GM12878 (cell line): ENCODE measurements at regions not wholly inside any gene's neighbourhood (a gene's known extent, or its start where the extent isn't known, plus 50 kb on each side); places are given as distances from the start of the nearest gene placed in this dataset.
A peak's percentile ranks its signal among the peaks of the same experiment; 100 is the strongest.
"Not testable (repeated sequence)": the region's sequence is repeated elsewhere in the genome, so short reads cannot be mapped to it uniquely, and the experiment has no call there.

Experiments used
- ATAC-seq: fragments of 200-7000 bp; cut with Tn5 transposase; 3 replicates; pipeline ENCODE4 v1.9.1; 2020; ENCODE audit warnings: mild to moderate bottlenecking, moderate library complexity
- BruUV-seq: library from RNA; stranded (reverse); fragments of 400-500 nt; replicated peaks from 2 replicates; lab custom pipeline; 2021; lab: Mats Ljungman, UMichigan
- CTCF ChIA-PET: fragments of 300-600 bp; sonication (Branson Sonifier 250); formaldehyde crosslinking; extraction: SDS; loops from one replicate; lab custom pipeline; 2021; ENCODE audit warnings: inconsistent platforms; lab: Yijun Ruan, JAX
- POLR2A ChIA-PET: fragments of 350-600 bp; formaldehyde crosslinking; extraction: SDS; loops from one replicate; lab custom pipeline; 2021; ENCODE audit warnings: inconsistent platforms; lab: Charles Lee
- RAD21 ChIA-PET: fragments of 300-600 bp; sonication (Branson Sonifier 250); formaldehyde crosslinking; loops from one replicate; lab custom pipeline; 2023; ENCODE audit warnings: antibody characterized with exemption; ENCODE audit not compliant: unreplicated experiment; lab: Charles Lee
- SMC1A ChIA-PET: fragments of 300-600 bp; sonication (Branson Sonifier 250); formaldehyde crosslinking; loops from one replicate; lab custom pipeline; 2023; ENCODE audit not compliant: unreplicated experiment, uncharacterized antibody; lab: Charles Lee
- DNase-seq: peaks from one replicate; pipeline ENCODE4 v3.0.0-alpha.2; 2011; ENCODE audit warnings: low read depth, low spot score
- FAIRE-seq: peaks from 3 replicates; lab custom pipeline; 2011; peaks lifted over from hg19 to GRCh38; lab: Jason Lieb, UNC
- H2AFZ ChIP-seq: 2 replicates; pipeline ENCODE4 v1.6.0; 2011; ENCODE audit warnings: low read depth, low read length, control low read depth; ENCODE audit not compliant: control insufficient read depth
- H3K27ac ChIP-seq: 2 replicates; pipeline ENCODE4 v1.5.1; 2011; ENCODE audit warnings: control low read depth; ENCODE audit not compliant: control insufficient read depth, insufficient read depth
- H3K27me3 ChIP-seq, 2 experiments: replicated peaks in 1 of 2; 2 replicates each; pipeline versions ENCODE4 v1.6.0 to v1.6.1; 2011; ENCODE audit warnings: low read length in 1 of 2; ENCODE audit not compliant: control insufficient read depth in 2 of 2, insufficient read depth in 2 of 2
- H3K36me3 ChIP-seq, 2 experiments: 2 replicates each; pipeline ENCODE4 v1.5.1; 2011; ENCODE audit warnings: low read length in 1 of 2; ENCODE audit not compliant: control insufficient read depth in 2 of 2, insufficient read depth in 2 of 2
- H3K4me1 ChIP-seq: 2 replicates; pipeline ENCODE4 v1.6.1; 2011; ENCODE audit warnings: mild to moderate bottlenecking, low read length, moderate library complexity, mixed read lengths; ENCODE audit not compliant: control insufficient read depth, insufficient read depth
- H3K4me2 ChIP-seq: 2 replicates; pipeline ENCODE4 v1.6.0; 2011; ENCODE audit warnings: control low read depth; ENCODE audit not compliant: control insufficient read depth, insufficient read depth
- H3K4me3 ChIP-seq: fragments of 200-600 bp; sonication (generic); 2 replicates; pipeline ENCODE4 v1.5.1; 2016
- H3K79me2 ChIP-seq: 2 replicates; pipeline ENCODE4 v1.6.0; 2011; ENCODE audit warnings: low read length; ENCODE audit not compliant: control insufficient read depth, insufficient read depth
- H3K9ac ChIP-seq: 2 replicates; pipeline ENCODE4 v1.8.0; 2011; ENCODE audit warnings: low read length, control low read depth, mixed read lengths; ENCODE audit not compliant: control insufficient read depth, insufficient read depth
- H3K9me3 ChIP-seq: replicated peaks from 3 replicates; pipeline ENCODE4 v1.5.1; 2011; ENCODE audit warnings: mild to moderate bottlenecking, low read length; ENCODE audit not compliant: control insufficient read depth, insufficient read depth
- H4K20me1 ChIP-seq: 2 replicates; pipeline ENCODE4 v1.6.0; 2011; ENCODE audit not compliant: control insufficient read depth, insufficient read depth
- EP300 ChIP-seq, 2 experiments: fragments of 150-350 bp in 1 of 2; IDR thresholded peaks; 2 replicates each; pipeline ENCODE4 v1.6.1; 2011 to 2012; ENCODE audit warnings: low read depth in 2 of 2, low read length in 2 of 2, borderline replicate concordance in 1 of 2, improper control_type of control experiment in 1 of 2, inconsistent platforms in 1 of 2; ENCODE audit not compliant: control insufficient read depth in 1 of 2
- NFYA ChIP-seq: IDR thresholded peaks from 2 replicates; pipeline ENCODE4 v1.6.1; 2011; ENCODE audit warnings: low read depth, mild to moderate bottlenecking, low read length, improper control_type of control experiment, borderline replicate concordance
- POLR2A ChIP-seq: IDR thresholded peaks from 2 replicates; pipeline ENCODE4 v1.6.1; 2011; ENCODE audit warnings: low read depth, mild to moderate bottlenecking, low read length
- RAD21 ChIP-seq: IDR thresholded peaks from 2 replicates; pipeline ENCODE4 v1.6.1; 2011; ENCODE audit warnings: mild to moderate bottlenecking, low read depth, low read length, moderate library complexity; ENCODE audit not compliant: insufficient read depth
- RUNX3 ChIP-seq: IDR thresholded peaks from 2 replicates; pipeline ENCODE4 v1.6.1; 2012; ENCODE audit warnings: low read length, inconsistent platforms
- WGBS: methylation state at CpG from one replicate; pipeline ENCODE4 v1.1.6; 2016; ENCODE audit warnings: low lambda C conversion rate; ENCODE audit not compliant: insufficient replicate concordance, insufficient coverage; ENCODE audit errors: missing lambda C conversion rate; 5-methylcytosine and 5-hydroxymethylcytosine counted together
- in situ Hi-C: fragments of 300-500 bp; cut with MboI; formaldehyde crosslinking; loops from 9 replicates; pipeline ENCODE4 v1.14.3; 2018; ENCODE audit warnings: mixed read lengths
- intact Hi-C: fragments of 100-400 bp; cut with micrococcal nuclease; formaldehyde crosslinking; loops from one replicate; pipeline ENCODE4 v1.14.2; 2022; ENCODE audit not compliant: unreplicated experiment

DNA sequence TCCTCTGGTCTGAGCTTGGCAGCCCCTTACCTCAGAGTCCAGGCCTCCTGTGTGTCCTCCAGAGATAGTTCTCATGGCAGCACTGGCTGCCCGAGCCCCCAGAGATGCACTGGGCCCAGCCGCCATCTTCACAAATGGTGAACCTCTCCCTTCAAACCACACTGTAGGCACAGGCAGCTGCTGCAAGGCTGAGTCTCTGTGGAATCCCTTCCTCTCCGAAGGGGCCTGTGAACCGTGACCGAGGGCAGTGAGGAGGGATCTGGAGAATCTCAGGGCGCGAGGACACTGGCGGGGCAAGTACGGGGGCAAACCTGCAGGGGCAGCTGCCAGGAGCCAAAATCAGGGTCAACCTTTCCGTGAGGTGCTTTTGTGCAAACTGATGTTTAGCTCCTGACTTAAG, 69.5 kb upstream of the CFAP46 start (continued):
- TF ChIP-seq NFYA (no peak), POLR2A (no peak), RAD21 (no peak), EP300 (IDR thresholded peaks at IDR 0.05; ENCODE audit: borderline replicate concordance in 1 of 2, control insufficient read depth in 1 of 2, low read depth in 2 of 2, low read length in 2 of 2) (no peak), RUNX3 (no peak)

- H3K4me2 ChIP-seq, H2AFZ ChIP-seq, in situ Hi-C loops, H3K79me2 ChIP-seq, H3K27ac ChIP-seq, DNase-seq, POLR2A ChIA-PET, FAIRE-seq, ATAC-seq, H3K36me3 ChIP-seq, H3K9me3 ChIP-seq, H3K27me3 ChIP-seq, RAD21 ChIA-PET, intact Hi-C loops, H4K20me1 ChIP-seq, CTCF ChIA-PET, H3K4me3 ChIP-seq, SMC1A ChIA-PET, H3K9ac ChIP-seq, BruUV-seq, H3K4me1 ChIP-seq: not testable (repeated sequence)
- WGBS, result 75% methylated on average over 9 of the region's 9 CpGs
Observed at GRCh38 chr10:133011393-133011792, 69.0 kb upstream of the CFAP46 start.

GRCh38 chr10:133010843-133011179, 68.4 kb upstream of the CFAP46 start:
- RAD21 ChIA-PET, result not testable (repeated sequence)

More at GRCh38 chr10:133010843-133011179, 68.4 kb upstream of the CFAP46 start:
- H3K36me3 ChIP-seq, CTCF ChIA-PET, POLR2A ChIA-PET, H3K79me2 ChIP-seq, H4K20me1 ChIP-seq, BruUV-seq, DNase-seq, in situ Hi-C loops, H3K4me1 ChIP-seq, H2AFZ ChIP-seq, H3K27me3 ChIP-seq, H3K4me2 ChIP-seq, SMC1A ChIA-PET, H3K9ac ChIP-seq, H3K9me3 ChIP-seq, ATAC-seq, intact Hi-C loops, H3K27ac ChIP-seq, H3K4me3 ChIP-seq: not testable (repeated sequence)
- FAIRE-seq, result peak; percentile 23
- 78% methylated on average over 6 of the region's 6 CpGs for WGBS
